ENCODE measurements at regions not wholly inside any gene's neighbourhood (a gene's known extent, or its start where the extent isn't known, plus 50 kb on each side); places are given as distances from the start of the nearest gene placed in this dataset.

GRCh38 chr4:36997727-36998126 lies 246.8 kb upstream of the NWD2 start:
- DNase-seq, result peak in 1 of 2 experiments; percentile 16

GRCh38 chr4:37000281-37000680 lies 244.3 kb upstream of the NWD2 start:
- DNase-seq, result no peak

- no peak for DNase-seq
Observed at GRCh38 chr4:37001688-37002436, 242.7 kb upstream of the NWD2 start.

GRCh38 chr4:37002625-37003024 lies 241.9 kb upstream of the NWD2 start:
- no peak for DNase-seq

- no peak for DNase-seq
Observed at GRCh38 chr4:37008199-37008598, 236.3 kb upstream of the NWD2 start.

- DNase-seq, result no peak
Observed at GRCh38 chr4:37014584-37014983, 230.0 kb upstream of the NWD2 start.

- DNase-seq, result no peak
Observed at GRCh38 chr4:37015391-37015790, 229.2 kb upstream of the NWD2 start.

- DNase-seq, result no peak
Observed at GRCh38 chr4:37023504-37023903, 221.0 kb upstream of the NWD2 start.

- DNase-seq, result no peak
Observed at GRCh38 chr4:37023996-37024395, 220.5 kb upstream of the NWD2 start.

- DNase-seq, result no peak
Observed at GRCh38 chr4:37040816-37041215, 203.7 kb upstream of the NWD2 start.

- DNase-seq, result no peak
Observed at GRCh38 chr4:37043342-37043741, 201.2 kb upstream of the NWD2 start.

- no peak for DNase-seq
Observed at GRCh38 chr4:37051111-37051510, 193.4 kb upstream of the NWD2 start.

- DNase-seq, result no peak
Observed at GRCh38 chr4:37051866-37052265, 192.7 kb upstream of the NWD2 start.

- DNase-seq, result no peak
Observed at GRCh38 chr4:37054531-37055077, 189.9 kb upstream of the NWD2 start.

GRCh38 chr4:37058826-37059225 lies 185.7 kb upstream of the NWD2 start:
- no peak for DNase-seq

GRCh38 chr4:37066159-37066558 lies 178.4 kb upstream of the NWD2 start:
- no peak for DNase-seq

- DNase-seq, result no peak
Observed at GRCh38 chr4:37068580-37068979, 176.0 kb upstream of the NWD2 start.

GRCh38 chr4:37070041-37070440 lies 174.5 kb upstream of the NWD2 start:
- DNase-seq, result no peak

- no peak for DNase-seq
Observed at GRCh38 chr4:37071576-37071975, 173.0 kb upstream of the NWD2 start.

- DNase-seq, result no peak
Observed at GRCh38 chr4:37073226-37073840, 171.2 kb upstream of the NWD2 start.

- peak in 1 of 2 experiments; percentile 25 for DNase-seq
Observed at GRCh38 chr4:37082912-37083311, 161.6 kb upstream of the NWD2 start.

- no peak for DNase-seq
Observed at GRCh38 chr4:37095925-37096324, 148.6 kb upstream of the NWD2 start.

GRCh38 chr4:37101182-37101581 lies 143.4 kb upstream of the NWD2 start:
- no peak for DNase-seq

GRCh38 chr4:37101686-37102085 lies 142.9 kb upstream of the NWD2 start:
- no peak for DNase-seq

- no peak for DNase-seq
Observed at GRCh38 chr4:37109756-37110155, 134.8 kb upstream of the NWD2 start.

All from SW 1271 (cell line).